ENCODE measurements at regions not wholly inside any gene's neighbourhood (a gene's known extent, or its start where the extent isn't known, plus 50 kb on each side); places are given as distances from the start of the nearest gene placed in this dataset.
"Not testable (repeated sequence)": the region's sequence is repeated elsewhere in the genome, so short reads cannot be mapped to it uniquely, and the experiment has no call there.

DNA sequence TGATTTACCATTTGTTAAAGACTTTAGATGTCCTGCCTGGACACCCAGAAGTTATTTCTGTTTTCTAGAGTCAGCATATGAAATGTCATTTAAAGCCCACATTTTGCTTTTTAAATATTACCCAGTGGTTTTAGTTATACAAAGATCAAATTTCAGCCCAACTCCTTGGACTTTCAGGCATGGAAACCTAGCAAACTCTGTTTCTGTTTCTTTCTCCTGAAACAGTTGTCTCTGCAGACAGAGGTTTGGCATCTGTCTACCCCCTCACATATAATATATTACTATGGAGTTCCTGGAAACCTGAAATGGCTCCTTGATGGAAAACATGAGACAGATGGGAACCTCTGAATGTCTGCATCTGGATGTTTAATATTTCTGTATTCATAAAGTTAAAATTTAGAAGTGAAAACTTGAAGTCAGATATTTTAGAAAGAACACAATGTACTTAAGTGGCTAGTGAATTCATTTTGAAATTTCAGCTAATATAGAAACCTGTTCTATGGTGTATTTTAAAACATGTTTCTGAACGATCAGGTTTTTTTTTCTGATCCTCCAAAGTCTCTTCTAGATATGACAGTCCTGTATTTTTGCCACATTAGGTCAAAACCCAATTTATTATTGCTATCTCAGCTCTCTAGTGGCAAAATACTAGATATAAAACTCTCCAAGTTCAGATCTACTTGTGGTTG is 743.3 kb downstream of the CD109 start:
- Mint-ChIP-seq H3K36me3 (no peaks in the 10 kb centered on the region), H3K27ac (no peak overlapping the region), H3K27me3 (peaks cover 3% of the 10 kb centered on the region), H3K4me1 (ENCODE audit: unreplicated experiment) (no peaks in the 10 kb centered on the region), H3K4me3 (no peak overlapping the region), H3K9me3 (no peaks in the 10 kb centered on the region)
- TF ChIP-seq, protein P1, sequence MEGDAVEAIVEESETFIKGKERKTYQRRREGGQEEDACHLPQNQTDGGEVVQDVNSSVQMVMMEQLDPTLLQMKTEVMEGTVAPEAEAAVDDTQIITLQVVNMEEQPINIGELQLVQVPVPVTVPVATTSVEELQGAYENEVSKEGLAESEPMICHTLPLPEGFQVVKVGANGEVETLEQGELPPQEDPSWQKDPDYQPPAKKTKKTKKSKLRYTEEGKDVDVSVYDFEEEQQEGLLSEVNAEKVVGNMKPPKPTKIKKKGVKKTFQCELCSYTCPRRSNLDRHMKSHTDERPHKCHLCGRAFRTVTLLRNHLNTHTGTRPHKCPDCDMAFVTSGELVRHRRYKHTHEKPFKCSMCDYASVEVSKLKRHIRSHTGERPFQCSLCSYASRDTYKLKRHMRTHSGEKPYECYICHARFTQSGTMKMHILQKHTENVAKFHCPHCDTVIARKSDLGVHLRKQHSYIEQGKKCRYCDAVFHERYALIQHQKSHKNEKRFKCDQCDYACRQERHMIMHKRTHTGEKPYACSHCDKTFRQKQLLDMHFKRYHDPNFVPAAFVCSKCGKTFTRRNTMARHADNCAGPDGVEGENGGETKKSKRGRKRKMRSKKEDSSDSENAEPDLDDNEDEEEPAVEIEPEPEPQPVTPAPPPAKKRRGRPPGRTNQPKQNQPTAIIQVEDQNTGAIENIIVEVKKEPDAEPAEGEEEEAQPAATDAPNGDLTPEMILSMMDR (conservative IDR thresholded peaks at IDR 0.05), result no peak
- DNase-seq (ENCODE audit: extremely low spot score, unreplicated experiment), result no peak

DNA sequence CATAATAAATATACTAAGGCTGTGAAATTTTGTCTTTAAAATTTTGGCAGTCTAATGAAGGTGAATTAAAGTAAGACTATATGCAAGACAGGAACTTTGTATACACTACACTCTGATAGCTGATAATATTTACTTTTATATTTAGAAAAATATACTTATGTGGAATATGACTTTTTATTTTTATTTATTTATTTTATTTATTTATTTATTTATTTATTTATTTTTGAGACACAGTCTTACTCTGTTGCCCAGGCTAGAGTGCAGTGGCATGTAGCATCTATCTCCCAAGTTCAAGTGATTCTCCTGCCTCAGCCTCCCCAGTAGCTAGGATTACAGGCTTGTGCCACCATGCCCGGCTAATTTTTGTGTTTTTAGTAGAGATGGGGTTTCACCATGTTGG is 742.4 kb downstream of the CD109 start:
- H3K4me3 Mint-ChIP-seq; H3K36me3 Mint-ChIP-seq; H3K9me3 Mint-ChIP-seq; DNase-seq (ENCODE audit: extremely low spot score, unreplicated experiment); H3K27me3 Mint-ChIP-seq; H3K27ac Mint-ChIP-seq; H3K4me1 Mint-ChIP-seq (ENCODE audit: unreplicated experiment): not testable (repeated sequence)

DNA sequence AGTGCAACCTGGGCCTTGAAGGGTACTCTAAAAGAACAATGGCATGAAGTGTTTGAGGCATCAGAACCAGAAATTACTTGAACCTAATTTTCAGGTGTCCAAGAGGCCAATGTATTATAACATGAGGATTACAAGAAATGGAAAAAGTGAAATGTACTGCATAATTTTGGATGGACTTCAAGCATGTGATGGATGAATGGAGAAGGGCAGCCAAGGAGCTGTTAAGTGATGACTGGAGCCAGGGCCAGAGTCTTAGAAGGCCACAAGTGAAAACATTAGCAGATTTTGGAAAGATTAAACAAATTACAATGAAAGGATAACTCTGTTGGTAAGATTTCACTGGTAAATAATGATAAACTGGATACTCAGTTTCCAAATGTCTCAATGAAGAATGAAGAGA is 738.2 kb downstream of the CD109 start:
- peaks cover 6% of the 10 kb centered on the region for H3K27me3 Mint-ChIP-seq
- H3K4me3 Mint-ChIP-seq, result no peak overlapping the region
- no peak overlapping the region for H3K27ac Mint-ChIP-seq
- TF ChIP-seq, protein P1 (conservative IDR thresholded peaks at IDR 0.05), result no peak
- H3K4me1 Mint-ChIP-seq (ENCODE audit: unreplicated experiment), result no peaks in the 10 kb centered on the region
- no peaks in the 10 kb centered on the region for H3K9me3 Mint-ChIP-seq
- no peak for DNase-seq (ENCODE audit: extremely low spot score, unreplicated experiment)
- H3K36me3 Mint-ChIP-seq, result no peaks in the 10 kb centered on the region

DNA sequence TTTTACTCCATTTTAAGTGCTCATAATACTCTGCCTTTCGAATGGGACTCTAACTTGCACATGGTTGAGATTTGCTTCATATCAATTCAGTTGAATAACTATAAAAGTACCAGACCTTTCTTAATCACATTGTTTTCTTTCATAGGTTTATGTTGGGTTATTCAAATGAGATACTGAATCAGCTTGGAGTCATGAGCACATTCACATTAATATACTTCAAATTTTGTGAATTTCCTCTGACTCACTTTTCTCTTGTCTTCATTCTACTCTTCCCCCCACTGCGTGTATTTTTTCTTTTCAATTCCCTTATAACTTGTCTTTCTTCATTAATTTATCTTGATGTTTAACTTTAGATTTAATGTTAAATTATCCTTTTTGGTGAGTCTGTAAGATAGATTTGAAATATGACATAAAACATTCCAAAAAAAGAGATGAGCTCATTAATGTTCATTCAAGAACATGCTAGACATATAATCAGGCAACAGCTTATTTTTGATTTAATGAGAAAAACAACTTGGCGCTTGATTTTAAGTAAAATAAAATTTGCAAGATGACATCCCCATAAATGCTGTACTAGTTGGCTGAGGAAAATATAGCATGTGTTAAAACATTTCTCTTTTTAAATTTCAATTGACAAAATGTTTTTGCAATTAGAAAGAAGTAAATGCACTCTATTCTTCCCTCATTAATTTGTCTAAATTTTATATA is 736.0 kb downstream of the CD109 start:
- Mint-ChIP-seq H3K27me3 (peaks cover 6% of the 10 kb centered on the region), H3K9me3 (no peaks in the 10 kb centered on the region), H3K27ac (no peak overlapping the region), H3K36me3 (no peaks in the 10 kb centered on the region), H3K4me1 (ENCODE audit: unreplicated experiment) (no peaks in the 10 kb centered on the region), H3K4me3 (no peak overlapping the region)
- TF ChIP-seq, protein P1 (conservative IDR thresholded peaks at IDR 0.05), result no peak
- no peak for DNase-seq (ENCODE audit: extremely low spot score, unreplicated experiment)

DNA sequence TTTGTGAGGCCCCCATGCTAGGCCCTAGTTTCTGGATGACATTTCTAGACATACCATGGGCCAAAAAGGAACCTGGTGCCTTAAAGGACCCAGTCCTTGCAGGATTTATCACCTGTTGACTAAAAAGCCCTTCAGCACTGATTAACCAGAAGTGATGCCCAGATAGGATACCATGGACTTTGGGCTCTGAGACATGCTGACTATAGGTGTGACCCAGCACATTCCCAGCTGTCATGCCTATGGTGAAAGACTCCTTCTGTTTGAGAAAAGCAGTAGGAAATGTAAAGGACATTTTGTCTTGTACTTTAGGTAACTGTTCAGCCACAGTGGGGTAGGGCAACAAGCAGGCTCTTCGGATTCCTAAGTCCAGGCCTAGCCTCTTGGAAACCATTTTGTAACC is 724.2 kb downstream of the CD109 start:
- Mint-ChIP-seq H3K9me3 (peaks cover 4% of the 10 kb centered on the region), H3K27ac (no peak overlapping the region), H3K27me3 (no peaks in the 10 kb centered on the region), H3K4me1 (ENCODE audit: unreplicated experiment) (no peaks in the 10 kb centered on the region), H3K36me3 (no peaks in the 10 kb centered on the region), H3K4me3 (no peak overlapping the region)
- TF ChIP-seq, protein P1 (conservative IDR thresholded peaks at IDR 0.05), result no peak
- DNase-seq (ENCODE audit: extremely low spot score, unreplicated experiment), result no peak

DNA sequence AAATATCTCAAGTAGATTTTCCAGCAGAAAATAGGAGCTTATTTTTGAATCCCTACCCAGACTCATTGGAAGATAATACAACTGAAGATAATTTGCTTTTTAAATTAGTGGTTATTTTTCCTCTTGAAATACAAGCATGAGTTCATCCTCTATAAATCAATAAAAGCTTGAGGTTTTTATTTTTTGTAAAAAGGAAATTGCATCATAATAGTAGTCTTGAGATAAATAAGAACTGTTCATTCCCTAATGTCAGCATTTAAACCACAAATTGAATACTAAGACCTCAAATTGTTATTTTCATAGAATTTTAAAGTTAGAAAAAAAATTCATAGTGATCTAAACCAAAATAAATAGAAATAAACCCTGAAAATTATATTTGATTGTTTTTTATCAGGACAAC is 719.1 kb downstream of the CD109 start:
- Mint-ChIP-seq H3K9me3 (peaks cover 4% of the 10 kb centered on the region), H3K27ac (no peak overlapping the region), H3K4me3 (no peak overlapping the region), H3K36me3 (no peaks in the 10 kb centered on the region), H3K27me3 (no peaks in the 10 kb centered on the region), H3K4me1 (ENCODE audit: unreplicated experiment) (no peaks in the 10 kb centered on the region)
- TF ChIP-seq, protein P1 (conservative IDR thresholded peaks at IDR 0.05), result no peak
- DNase-seq (ENCODE audit: extremely low spot score, unreplicated experiment), result no peak

Data from type B pancreatic cell (in vitro differentiated cells).